GM21390 (cell line): ENCODE measurements at regions not wholly inside any gene's neighbourhood (a gene's known extent, or its start where the extent isn't known, plus 50 kb on each side); places are given as distances from the start of the nearest gene placed in this dataset.
"Not testable (repeated sequence)": the region's sequence is repeated elsewhere in the genome, so short reads cannot be mapped to it uniquely, and the experiment has no call there.

Experiments used
- ATAC-seq: cut with Tn5 transposase; IDR thresholded peaks from one replicate; pipeline ENCODE4 v1.9.1; 2021; ENCODE audit not compliant: unreplicated experiment

- ATAC-seq: not testable (repeated sequence)
Observed at GRCh38 chr2:90288396-90288795, 1596.9 kb downstream of the RPIA start.

DNA sequence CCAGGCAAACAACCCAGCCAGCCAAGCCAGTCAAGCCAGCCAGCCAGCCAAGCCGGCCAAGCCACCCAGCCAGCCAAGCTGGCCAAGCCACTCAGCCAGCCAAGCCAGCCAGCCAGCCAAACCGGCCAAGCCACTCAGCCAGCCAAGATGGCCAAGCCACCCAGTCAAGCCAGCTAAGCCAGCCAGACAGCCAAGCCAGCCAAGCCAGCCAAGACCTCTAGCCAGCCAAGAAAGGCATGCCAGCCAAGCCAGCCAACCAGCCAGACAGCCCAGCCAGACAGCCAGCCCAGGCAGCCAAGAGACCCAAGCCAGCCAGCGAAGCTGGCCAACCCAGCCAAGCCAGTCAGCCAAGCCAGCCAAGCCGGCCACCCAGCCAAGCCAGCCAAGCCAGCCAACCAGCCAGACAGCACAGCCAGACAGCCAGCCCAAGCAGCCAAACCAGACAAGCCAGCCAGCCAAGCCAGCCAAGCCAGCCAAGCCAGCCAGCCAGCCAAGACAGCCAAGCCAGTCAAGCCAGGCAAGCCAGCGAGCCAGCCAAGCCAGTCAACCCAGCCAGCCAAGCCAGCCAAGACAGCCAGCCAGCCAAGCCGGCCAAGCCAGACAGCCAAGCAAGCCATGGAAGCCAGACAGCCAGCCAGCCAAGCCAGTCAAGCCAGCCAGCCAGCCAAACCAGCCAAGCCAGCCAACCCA lies 1598.0 kb downstream of the RPIA start:
- ATAC-seq: not testable (repeated sequence)

GRCh38 chr2:90290701-90291100 lies 1599.2 kb downstream of the RPIA start:
- not testable (repeated sequence) for ATAC-seq

- ATAC-seq: not testable (repeated sequence)
Observed at GRCh38 chr2:90291168-90291883, 1599.9 kb downstream of the RPIA start.

DNA sequence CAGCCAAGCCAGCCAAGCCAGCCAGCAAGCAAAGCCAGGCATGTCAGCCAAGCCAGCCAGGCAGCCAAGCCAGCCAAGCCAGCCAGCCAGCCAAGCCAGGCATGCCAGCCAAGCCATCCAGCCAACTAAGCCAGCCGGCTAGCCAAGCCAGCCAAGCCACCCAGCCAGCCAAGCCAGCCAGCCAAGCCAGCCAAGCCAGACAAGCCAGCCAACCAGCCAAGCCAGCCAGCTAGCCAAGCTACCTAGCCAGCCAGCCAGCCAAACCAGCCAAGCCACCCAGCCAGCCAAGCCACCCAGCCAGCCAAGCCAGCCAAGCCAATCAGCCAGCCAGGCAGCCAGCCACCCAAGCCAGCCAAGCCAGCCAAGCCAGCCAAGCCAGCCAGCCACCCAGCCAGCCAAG lies 1600.5 kb downstream of the RPIA start:
- ATAC-seq: not testable (repeated sequence)

- ATAC-seq: not testable (repeated sequence)
Observed at GRCh38 chr2:90292451-90292850, 1601.0 kb downstream of the RPIA start.

DNA sequence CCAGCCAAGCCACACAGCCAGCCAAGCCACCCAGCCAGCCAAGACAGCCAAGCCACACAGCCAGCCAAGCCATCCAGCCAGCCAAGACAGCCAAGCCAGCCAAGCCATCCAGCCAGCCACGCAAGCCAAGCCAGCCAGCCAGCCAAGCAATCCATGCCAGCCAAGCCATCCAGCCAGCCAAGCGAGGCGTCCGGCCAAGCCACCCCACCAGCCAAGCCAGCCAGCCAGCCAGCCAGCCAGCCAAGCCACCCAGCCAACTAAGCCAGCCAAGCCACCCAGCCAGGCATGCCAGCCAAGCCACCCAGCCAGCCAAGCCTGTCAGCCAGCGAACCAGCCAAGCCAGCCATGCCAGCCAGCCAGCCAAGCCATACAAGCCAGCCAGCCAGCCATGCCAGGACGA lies 1601.8 kb downstream of the RPIA start:
- not testable (repeated sequence) for ATAC-seq

- not testable (repeated sequence) for ATAC-seq
Observed at GRCh38 chr2:90293806-90294205, 1602.3 kb downstream of the RPIA start.

DNA sequence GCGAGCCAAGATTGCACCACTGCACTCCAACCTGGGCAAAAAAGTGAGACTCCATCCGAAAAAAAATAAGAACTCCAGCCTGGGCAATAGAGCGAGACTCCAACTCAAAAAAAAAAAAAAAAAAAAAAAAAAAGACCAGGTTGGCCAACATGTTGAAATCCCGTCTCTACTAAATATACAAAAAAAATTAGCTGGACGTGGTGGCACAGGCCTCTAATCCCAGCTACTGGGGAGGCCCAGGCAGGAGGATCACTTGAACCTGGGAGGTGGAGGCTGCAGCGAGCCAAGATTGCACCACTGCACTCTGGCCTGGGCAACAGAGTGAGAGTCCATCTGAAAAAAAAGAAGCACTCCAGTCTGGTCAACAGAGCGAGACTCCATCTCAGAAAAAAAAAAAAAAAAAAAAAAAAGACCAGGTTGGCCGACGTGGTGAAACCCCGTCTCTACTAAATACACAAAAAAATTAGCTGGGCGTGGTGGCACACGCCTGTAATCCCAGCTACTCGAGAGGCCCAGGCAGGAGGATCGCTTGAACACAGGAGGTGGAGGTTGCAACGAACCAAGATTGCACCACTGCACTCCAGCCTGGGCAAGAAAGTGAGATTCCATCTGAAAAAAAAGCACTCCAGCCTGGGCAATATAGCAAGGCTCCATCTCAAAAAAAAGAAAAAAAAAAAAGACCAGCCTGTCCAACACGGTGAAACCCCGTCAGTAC lies 1603.7 kb downstream of the RPIA start:
- ATAC-seq: not testable (repeated sequence)

- ATAC-seq: not testable (repeated sequence)
Observed at GRCh38 chr2:90296484-90296777, 1605.0 kb downstream of the RPIA start.

DNA sequence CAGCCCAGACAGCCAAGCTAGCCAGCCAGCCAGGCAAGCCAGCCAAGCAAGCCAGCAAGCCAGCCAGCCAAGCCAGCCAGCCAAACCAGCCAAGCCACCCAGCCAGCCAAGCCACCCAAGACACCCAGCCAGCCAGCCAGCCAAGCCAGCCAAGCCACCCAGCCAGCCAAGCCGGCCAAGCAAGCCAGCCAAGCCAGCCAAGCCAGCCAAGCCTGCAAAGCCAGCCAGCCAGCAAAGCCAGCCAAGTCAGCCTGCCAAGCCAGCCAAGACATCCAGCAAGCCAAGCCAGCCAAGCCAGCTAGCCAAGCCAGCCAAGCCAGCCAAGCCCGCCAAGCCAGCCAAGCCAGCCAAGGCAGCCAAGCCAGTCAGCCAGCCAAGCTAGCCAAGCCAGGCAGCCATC lies 1606.2 kb downstream of the RPIA start:
- not testable (repeated sequence) for ATAC-seq

DNA sequence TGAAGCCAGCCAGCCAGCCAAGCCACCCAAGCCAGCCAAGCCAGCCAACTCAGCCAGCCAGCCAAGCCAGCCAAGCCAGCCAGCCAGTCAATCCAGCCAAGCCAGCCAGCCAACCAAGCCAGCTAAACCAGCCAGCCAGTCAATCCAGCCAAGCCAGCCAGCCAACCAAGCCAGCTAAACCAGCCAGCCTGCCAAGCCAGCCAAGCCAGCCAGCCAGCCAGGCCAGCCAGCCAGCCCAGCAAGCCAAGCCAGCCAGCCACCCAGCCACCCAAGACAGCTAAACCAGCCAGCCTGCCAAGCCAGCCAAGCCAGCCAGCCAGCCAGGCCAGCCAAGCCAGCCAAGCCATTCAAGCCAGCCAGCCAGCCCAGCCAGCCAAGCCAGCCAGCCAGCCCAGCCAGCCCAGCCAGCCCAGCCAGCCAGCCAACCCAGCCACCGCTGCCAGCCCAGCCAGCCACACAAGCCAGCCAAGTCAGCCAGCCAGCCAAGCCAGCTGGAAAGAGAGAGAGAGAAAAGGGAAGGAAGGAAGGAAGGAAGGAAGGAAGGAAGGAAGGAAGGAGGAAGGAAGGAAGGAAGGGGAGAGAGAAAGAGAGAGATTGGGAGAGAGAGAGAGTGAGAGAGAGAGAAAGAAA lies 1606.8 kb downstream of the RPIA start:
- not testable (repeated sequence) for ATAC-seq

GRCh38 chr2:90298983-90299382 lies 1607.5 kb downstream of the RPIA start:
- not testable (repeated sequence) for ATAC-seq

DNA sequence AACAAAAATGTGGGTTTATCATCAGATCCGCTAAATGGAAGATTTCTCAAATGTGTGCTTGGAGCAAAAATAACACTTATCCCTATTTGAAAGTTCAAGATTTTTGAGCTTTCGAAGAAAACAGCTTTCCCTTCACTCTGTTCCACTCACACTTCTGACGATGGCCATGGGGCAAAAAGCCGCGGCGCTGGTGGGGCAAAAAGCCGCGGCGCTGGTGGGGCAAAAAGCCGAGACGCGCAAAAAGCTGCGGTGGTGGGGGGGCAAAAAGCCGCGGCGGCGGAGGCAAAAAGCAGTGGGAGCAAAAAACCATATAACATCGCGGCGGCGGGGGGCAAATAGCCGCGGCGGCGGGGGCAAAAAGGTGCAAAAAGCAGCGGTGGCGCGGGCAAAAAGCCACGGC lies 1631.5 kb downstream of the RPIA start:
- ATAC-seq: not testable (repeated sequence)

- ATAC-seq: not testable (repeated sequence)
Observed at GRCh38 chr2:90323612-90324558, 1632.4 kb downstream of the RPIA start.

GRCh38 chr2:90324672-90325071 lies 1633.2 kb downstream of the RPIA start:
- ATAC-seq: not testable (repeated sequence)

- not testable (repeated sequence) for ATAC-seq
Observed at GRCh38 chr2:90325796-90326353, 1634.4 kb downstream of the RPIA start.

GRCh38 chr2:90355546-90355945 lies 1664.1 kb downstream of the RPIA start:
- not testable (repeated sequence) for ATAC-seq

GRCh38 chr2:90359344-90359743 lies 1667.9 kb downstream of the RPIA start:
- ATAC-seq: not testable (repeated sequence)
